Activated CD4-positive, alpha-beta memory T cell treated with anti-CD3 and anti-CD28 coated beads, Interleukin-2, amount 10 ng/mL, durations not matched to agents 7 days and 5 days (primary cell): ENCODE measurements at regions not wholly inside any gene's neighbourhood (a gene's known extent, or its start where the extent isn't known, plus 50 kb on each side); places are given as distances from the start of the nearest gene placed in this dataset.

Source experiments
- CTCF ChIA-PET: fragments of 350-600 bp; sonication (Branson Sonifier 250); formaldehyde crosslinking; loops from one replicate; lab custom pipeline; 2021; ENCODE audit warnings: antibody characterized with exemption, inconsistent platforms; lab: Charles Lee
- POLR2A ChIA-PET: fragments of 350-600 bp; sonication (Branson Sonifier 250); formaldehyde crosslinking; loops from one replicate; lab custom pipeline; 2021; ENCODE audit warnings: antibody characterized with exemption; lab: Charles Lee
- DNase-seq: peaks from one replicate; pipeline ENCODE4 v3.0.0-alpha.2; 2020
- H3K27ac Mint-ChIP-seq: one replicate; pipeline ENCODE4 v1.8.0; 2021; ENCODE audit warnings: mild to moderate bottlenecking, mixed read lengths
- H3K27me3 Mint-ChIP-seq: one replicate; pipeline ENCODE4 v1.8.0; 2021; ENCODE audit warnings: mixed read lengths
- H3K36me3 Mint-ChIP-seq: one replicate; pipeline ENCODE4 v1.8.0; 2021; ENCODE audit warnings: low read depth, mixed read lengths
- H3K4me1 Mint-ChIP-seq: one replicate; pipeline ENCODE4 v1.8.0; 2021; ENCODE audit warnings: mixed read lengths
- H3K4me3 Mint-ChIP-seq: one replicate; pipeline ENCODE4 v1.8.0; 2021; ENCODE audit warnings: mild to moderate bottlenecking, mixed read lengths
- H3K9me3 Mint-ChIP-seq: one replicate; pipeline ENCODE4 v1.8.0; 2021; ENCODE audit warnings: mixed read lengths

DNA sequence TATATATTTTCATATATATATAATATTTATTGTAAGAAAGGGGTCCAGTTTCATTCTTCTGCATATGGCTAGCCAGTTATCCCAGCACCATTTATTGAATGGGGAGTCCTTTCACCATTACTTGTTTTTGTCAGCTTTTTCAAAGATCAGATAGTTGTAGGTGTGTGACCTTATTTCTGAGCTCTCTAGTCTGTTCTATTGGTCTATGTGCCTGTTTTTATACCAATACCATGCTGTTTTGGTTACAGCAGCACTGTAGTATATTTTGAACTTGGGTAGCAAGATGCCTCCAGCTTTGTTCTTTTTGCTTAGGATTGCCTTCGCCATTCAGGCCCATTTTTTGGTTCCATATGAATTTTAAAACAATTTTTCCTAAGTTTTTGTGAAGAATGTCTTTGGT is 320.1 kb downstream of the CDH2 start:
- Mint-ChIP-seq H3K4me3 (no peak overlapping the region), H3K27me3 (no peaks in the 10 kb centered on the region), H3K4me1 (no peaks in the 10 kb centered on the region), H3K9me3 (peaks cover 11% of the 10 kb centered on the region), H3K36me3 (no peaks in the 10 kb centered on the region), H3K27ac (no peak overlapping the region)
- CTCF ChIA-PET = interaction anchor here (0.7 kb wide), 1 partner anchor 257 kb away, joined by 3 read pairs; no protein-coding TSS in a partner anchor
- POLR2A ChIA-PET = no interaction called here
- DNase-seq = no peak

GRCh38 chr18:27855486-27855885 is 321.4 kb downstream of the CDH2 start:
- no peak overlapping the region for H3K4me3 Mint-ChIP-seq
- H3K36me3 Mint-ChIP-seq = no peaks in the 10 kb centered on the region
- H3K27ac Mint-ChIP-seq = no peak overlapping the region
- no peak for DNase-seq
- ChIA-PET CTCF (no interaction called here), POLR2A (no interaction called here)
- no peaks in the 10 kb centered on the region for H3K4me1 Mint-ChIP-seq
- peaks cover 11% of the 10 kb centered on the region for H3K9me3 Mint-ChIP-seq
- no peaks in the 10 kb centered on the region for H3K27me3 Mint-ChIP-seq

GRCh38 chr18:27854631-27855030 is 322.3 kb downstream of the CDH2 start:
- no peaks in the 10 kb centered on the region for H3K27me3 Mint-ChIP-seq
- no peaks in the 10 kb centered on the region for H3K4me1 Mint-ChIP-seq
- peaks cover 11% of the 10 kb centered on the region for H3K9me3 Mint-ChIP-seq
- no peak overlapping the region for H3K4me3 Mint-ChIP-seq
- ChIA-PET CTCF (no interaction called here), POLR2A (no interaction called here)
- no peak overlapping the region for H3K27ac Mint-ChIP-seq
- DNase-seq = no peak
- no peaks in the 10 kb centered on the region for H3K36me3 Mint-ChIP-seq

DNA sequence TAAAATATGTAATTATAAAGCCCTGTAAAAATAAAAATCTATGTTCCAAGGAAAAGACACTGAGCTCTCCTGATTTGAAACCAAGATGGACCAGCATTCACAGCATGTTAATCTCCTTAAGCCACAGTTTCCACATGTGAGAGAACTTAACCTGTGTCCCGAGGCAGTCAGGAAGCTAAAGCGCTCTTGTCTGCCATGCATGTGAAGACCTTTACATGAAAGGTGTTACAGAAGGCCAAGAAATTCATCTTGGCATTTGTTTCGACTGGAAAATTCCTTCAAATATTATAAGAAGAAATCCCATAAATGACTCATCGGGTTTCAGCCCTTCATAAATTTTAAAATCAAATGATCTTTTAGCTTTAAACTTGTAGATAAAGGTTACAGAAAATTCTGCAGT is 328.6 kb downstream of the CDH2 start:
- no peak overlapping the region for H3K4me3 Mint-ChIP-seq
- POLR2A ChIA-PET = no interaction called here
- DNase-seq = no peak
- CTCF ChIA-PET = no interaction called here
- no peaks in the 10 kb centered on the region for H3K27me3 Mint-ChIP-seq
- peaks cover 22% of the 10 kb centered on the region for H3K9me3 Mint-ChIP-seq
- H3K36me3 Mint-ChIP-seq = no peaks in the 10 kb centered on the region
- H3K27ac Mint-ChIP-seq = no peak overlapping the region
- no peaks in the 10 kb centered on the region for H3K4me1 Mint-ChIP-seq

GRCh38 chr18:27847412-27847811 is 329.5 kb downstream of the CDH2 start:
- Mint-ChIP-seq H3K4me1 (no peaks in the 10 kb centered on the region), H3K27ac (no peak overlapping the region), H3K27me3 (no peaks in the 10 kb centered on the region), H3K36me3 (no peaks in the 10 kb centered on the region), H3K4me3 (no peak overlapping the region), H3K9me3 (peaks cover 22% of the 10 kb centered on the region)
- no peak for DNase-seq
- ChIA-PET CTCF (no interaction called here), POLR2A (no interaction called here)

- no peak for DNase-seq
- POLR2A ChIA-PET = no interaction called here
- no peak overlapping the region for H3K27ac Mint-ChIP-seq
- CTCF ChIA-PET = interaction anchor here (0.7 kb wide), 1 partner anchor 199 kb away, joined by 3 read pairs; no protein-coding TSS in a partner anchor
- H3K4me3 Mint-ChIP-seq = no peak overlapping the region
- H3K36me3 Mint-ChIP-seq = no peaks in the 10 kb centered on the region
- no peaks in the 10 kb centered on the region for H3K4me1 Mint-ChIP-seq
- peaks cover 28% of the 10 kb centered on the region for H3K9me3 Mint-ChIP-seq
- H3K27me3 Mint-ChIP-seq = no peaks in the 10 kb centered on the region
Measured at GRCh38 chr18:27845897-27846296, 331.0 kb downstream of the CDH2 start.

GRCh38 chr18:27843783-27844777 is 332.9 kb downstream of the CDH2 start:
- H3K27me3 Mint-ChIP-seq = no peaks in the 10 kb centered on the region
- no peak overlapping the region for H3K4me3 Mint-ChIP-seq

DNA sequence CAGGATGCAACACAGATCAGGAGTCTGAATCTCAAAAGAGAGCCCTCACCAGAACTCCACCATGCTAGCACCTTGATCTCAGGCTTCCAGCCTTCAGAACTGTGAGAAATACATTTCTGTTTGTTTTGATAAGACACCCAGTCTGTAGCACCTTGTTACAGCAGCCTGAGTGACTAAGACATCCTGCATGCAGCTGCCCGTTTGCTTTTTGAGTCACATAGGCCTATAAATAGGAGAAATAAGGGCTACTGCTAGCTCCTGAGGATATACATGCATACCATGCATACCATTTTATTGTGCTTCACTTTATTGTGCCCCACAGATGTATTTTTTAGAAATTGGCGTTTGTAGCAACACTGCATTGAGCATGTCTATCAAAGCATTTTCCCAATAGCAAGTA is 337.8 kb downstream of the CDH2 start:
- no peak for DNase-seq
- H3K4me1 Mint-ChIP-seq = no peaks in the 10 kb centered on the region
- ChIA-PET CTCF (no interaction called here), POLR2A (no interaction called here)
- H3K4me3 Mint-ChIP-seq = no peak overlapping the region
- H3K27me3 Mint-ChIP-seq = no peaks in the 10 kb centered on the region
- H3K9me3 Mint-ChIP-seq = peaks cover 15% of the 10 kb centered on the region
- H3K36me3 Mint-ChIP-seq = no peaks in the 10 kb centered on the region
- H3K27ac Mint-ChIP-seq = no peak overlapping the region

More at GRCh38 chr18:27843783-27844777, 332.9 kb downstream of the CDH2 start:
- Mint-ChIP-seq H3K36me3 (no peaks in the 10 kb centered on the region), H3K9me3 (peaks cover 28% of the 10 kb centered on the region), H3K27ac (no peak overlapping the region), H3K4me1 (no peaks in the 10 kb centered on the region)
- POLR2A ChIA-PET = no interaction called here
- CTCF ChIA-PET = interaction anchor here (0.6 kb wide), 1 partner anchor 1412 kb away, joined by 3 read pairs; no protein-coding TSS in a partner anchor
- DNase-seq = no peak

DNA sequence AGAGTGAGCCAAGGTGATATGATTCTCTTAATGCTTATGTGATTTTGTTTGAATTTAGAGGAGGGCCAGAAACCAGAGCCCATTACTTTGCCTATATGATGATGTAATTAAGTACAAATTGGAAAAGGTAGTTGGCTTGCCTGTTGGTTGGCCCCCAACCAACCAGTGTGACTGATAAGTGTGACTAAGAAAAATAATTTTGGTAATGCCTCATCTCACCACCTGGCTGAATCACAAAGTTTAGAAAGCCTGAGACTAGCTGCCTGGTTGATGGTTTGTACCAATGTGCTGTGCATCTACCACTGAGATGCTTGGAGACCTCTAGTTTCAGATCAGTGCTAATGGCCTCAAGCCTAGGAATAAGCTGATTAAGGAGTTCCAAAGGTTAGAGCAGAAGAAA is 338.7 kb downstream of the CDH2 start:
- Mint-ChIP-seq H3K4me3 (no peak overlapping the region), H3K27ac (no peak overlapping the region), H3K9me3 (peaks cover 19% of the 10 kb centered on the region), H3K4me1 (no peaks in the 10 kb centered on the region), H3K36me3 (no peaks in the 10 kb centered on the region), H3K27me3 (no peaks in the 10 kb centered on the region)
- ChIA-PET POLR2A (no interaction called here), CTCF (no interaction called here)
- DNase-seq = no peak

GRCh38 chr18:27826101-27826500 is 350.8 kb downstream of the CDH2 start:
- H3K4me3 Mint-ChIP-seq = no peak overlapping the region
- H3K4me1 Mint-ChIP-seq = no peaks in the 10 kb centered on the region
- H3K36me3 Mint-ChIP-seq = no peaks in the 10 kb centered on the region
- no peak overlapping the region for H3K27ac Mint-ChIP-seq
- no peaks in the 10 kb centered on the region for H3K27me3 Mint-ChIP-seq
- CTCF ChIA-PET = no interaction called here
- POLR2A ChIA-PET = no interaction called here
- H3K9me3 Mint-ChIP-seq = peaks cover 26% of the 10 kb centered on the region
- DNase-seq = no peak

DNA sequence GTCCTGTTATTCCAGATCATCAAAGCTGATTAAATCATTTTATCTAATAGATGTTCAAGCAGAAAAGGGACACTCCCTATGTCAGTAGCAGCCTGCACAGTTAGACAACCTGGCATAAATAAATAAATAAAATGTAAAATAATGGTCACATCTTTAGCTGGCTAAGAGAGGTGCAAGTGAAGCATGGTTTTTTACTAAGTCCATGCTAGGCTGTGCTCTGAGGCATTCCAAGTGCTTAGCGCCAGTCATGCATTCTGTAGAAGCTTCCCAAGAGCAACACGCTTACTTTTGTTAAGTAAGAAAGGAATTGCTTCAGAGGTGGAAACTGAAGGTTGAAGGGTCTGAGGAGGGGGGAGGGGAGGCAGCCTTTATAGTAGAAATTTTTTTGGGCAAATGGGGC is 351.2 kb downstream of the CDH2 start:
- POLR2A ChIA-PET = no interaction called here
- CTCF ChIA-PET = no interaction called here
- no peak for DNase-seq
- Mint-ChIP-seq H3K27ac (no peak overlapping the region), H3K4me1 (no peaks in the 10 kb centered on the region), H3K27me3 (no peaks in the 10 kb centered on the region), H3K4me3 (no peak overlapping the region), H3K36me3 (no peaks in the 10 kb centered on the region), H3K9me3 (peaks cover 24% of the 10 kb centered on the region)

DNA sequence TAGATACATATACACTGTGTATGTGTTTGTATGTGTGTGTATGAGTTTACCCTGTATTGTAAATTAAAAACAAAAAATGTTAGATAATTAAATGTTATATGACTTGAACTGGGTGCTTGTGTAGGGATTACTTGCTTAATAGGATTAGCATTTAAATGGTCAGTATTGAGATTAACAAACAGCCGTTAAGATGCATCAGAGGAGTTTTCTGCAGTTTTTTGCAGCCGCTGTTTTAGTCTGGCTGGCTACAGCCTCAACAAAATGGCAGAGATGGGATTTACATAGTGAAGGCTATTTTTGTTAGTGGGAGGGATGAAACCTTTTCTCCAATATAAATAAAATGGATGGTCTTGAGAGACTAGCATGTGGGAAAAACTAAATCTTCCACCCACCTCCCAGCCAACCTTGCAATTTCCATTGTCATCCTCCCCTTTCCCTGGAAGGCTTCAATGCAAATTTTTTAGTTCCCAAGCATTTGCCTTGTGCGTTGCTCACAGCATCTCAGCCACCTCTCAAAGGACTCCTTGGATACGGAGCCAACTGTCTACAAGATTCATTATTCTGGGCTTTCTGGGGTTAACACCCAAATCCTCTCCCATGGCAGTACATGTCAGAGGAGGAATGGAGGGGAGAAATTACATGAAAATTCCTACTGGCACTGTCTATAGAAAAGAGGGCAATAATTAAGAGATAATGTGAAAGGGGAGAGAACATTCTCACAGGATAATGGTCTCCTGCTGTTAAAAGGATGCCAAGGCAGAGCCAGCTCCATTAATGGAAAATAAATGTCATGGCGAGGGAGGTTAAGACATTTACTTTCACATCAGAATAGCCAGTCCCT is 351.9 kb downstream of the CDH2 start:
- Mint-ChIP-seq H3K27me3 (no peaks in the 10 kb centered on the region), H3K4me3 (no peak overlapping the region), H3K4me1 (no peaks in the 10 kb centered on the region), H3K36me3 (no peaks in the 10 kb centered on the region), H3K9me3 (peaks cover 24% of the 10 kb centered on the region), H3K27ac (no peak overlapping the region)
- no peak for DNase-seq
- ChIA-PET POLR2A (no interaction called here), CTCF (no interaction called here)

- no peaks in the 10 kb centered on the region for H3K27me3 Mint-ChIP-seq
- no peak overlapping the region for H3K27ac Mint-ChIP-seq
- no peak for DNase-seq
- ChIA-PET POLR2A (no interaction called here), CTCF (no interaction called here)
- H3K36me3 Mint-ChIP-seq = no peaks in the 10 kb centered on the region
- peaks cover 20% of the 10 kb centered on the region for H3K9me3 Mint-ChIP-seq
- no peaks in the 10 kb centered on the region for H3K4me1 Mint-ChIP-seq
- no peak overlapping the region for H3K4me3 Mint-ChIP-seq
Measured at GRCh38 chr18:27824275-27824674, 352.7 kb downstream of the CDH2 start.
